GM19455 (cell line): ENCODE measurements at regions not wholly inside any gene's neighbourhood (a gene's known extent, or its start where the extent isn't known, plus 50 kb on each side); places are given as distances from the start of the nearest gene placed in this dataset.
A peak's percentile ranks its signal among the peaks of the same experiment; 100 is the strongest.
"Not testable (repeated sequence)": the region's sequence is repeated elsewhere in the genome, so short reads cannot be mapped to it uniquely, and the experiment has no call there.

Experiments used
- ATAC-seq: cut with Tn5 transposase; IDR thresholded peaks from one replicate; pipeline ENCODE4 v1.9.1; 2021; ENCODE audit not compliant: unreplicated experiment

DNA sequence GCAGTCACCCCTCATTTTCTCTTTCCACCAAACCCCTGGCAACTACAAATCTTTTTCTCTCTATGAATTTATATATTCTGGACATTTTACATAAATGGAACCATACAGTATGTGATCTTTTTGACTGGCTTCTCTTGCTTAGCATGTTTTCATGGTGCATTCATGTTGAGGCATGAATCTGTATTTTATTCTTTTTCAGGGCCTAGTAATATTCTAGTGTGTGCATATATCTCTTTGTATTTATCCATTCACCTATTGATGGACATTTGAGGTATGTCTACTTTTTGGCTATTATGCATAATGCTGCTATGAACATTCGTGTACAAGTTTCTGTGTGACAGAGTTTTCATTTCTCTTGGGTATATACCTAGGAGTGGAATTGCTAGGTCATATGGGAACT, 78.2 kb downstream of the HACD1 start:
- ATAC-seq: no peak

DNA sequence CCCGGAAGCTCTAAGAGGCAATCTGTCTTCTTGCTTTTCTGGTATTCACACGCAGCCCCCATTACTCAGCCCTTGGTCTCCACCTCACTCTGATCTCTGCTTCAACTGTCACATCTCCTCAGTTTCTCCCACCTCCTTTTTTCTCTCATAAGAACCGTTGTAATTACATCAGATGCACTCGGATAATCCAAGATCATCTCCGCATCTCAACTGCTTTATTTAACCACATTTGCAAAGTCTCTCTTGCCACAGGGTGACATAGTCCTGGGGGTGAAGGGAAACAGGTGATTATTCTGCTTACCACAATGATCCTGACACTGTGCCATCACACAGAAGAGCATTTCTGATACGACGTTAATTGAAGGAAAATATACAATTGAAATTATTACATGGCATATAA, 79.9 kb downstream of the HACD1 start:
- ATAC-seq: no peak

DNA sequence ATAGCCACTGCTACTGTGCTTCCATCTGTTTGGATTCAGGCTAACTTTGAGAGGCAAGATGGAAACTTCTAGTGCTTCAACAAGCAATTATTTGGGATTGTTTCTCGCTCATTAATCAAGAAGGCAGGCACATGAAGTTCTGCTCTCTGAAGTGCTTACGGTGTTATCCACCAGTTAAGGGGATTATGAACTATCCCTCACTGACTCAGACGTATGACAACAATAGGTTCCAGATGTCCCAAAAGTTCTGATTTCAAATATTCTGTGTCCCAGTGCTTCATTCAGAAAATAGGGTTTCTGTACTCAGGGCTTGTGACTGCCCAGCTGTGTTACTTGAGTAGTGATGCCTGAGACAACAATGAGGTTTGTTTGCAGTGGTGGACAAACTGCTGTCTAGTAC, 81.0 kb downstream of the HACD1 start:
- no peak for ATAC-seq

DNA sequence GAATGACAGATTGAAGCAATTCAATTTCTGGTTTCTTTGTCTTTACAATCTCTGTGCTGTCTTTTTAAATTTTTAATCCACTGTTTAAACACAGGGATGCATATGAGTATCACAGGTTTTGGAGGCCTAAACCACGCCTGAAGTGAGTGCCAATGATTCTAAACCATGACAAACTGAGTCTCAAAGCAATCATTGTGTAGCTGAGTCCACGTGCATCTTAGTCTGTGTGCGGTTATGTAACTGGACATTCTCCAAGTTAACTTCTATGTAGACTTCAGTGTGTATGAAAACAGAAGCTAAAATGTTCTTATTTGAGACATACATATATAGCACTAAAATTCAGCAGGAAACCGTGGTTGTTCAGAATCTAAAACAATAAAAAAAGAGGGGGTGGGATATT, 79.3 kb upstream of the ST8SIA6 start:
- ATAC-seq: no peak

DNA sequence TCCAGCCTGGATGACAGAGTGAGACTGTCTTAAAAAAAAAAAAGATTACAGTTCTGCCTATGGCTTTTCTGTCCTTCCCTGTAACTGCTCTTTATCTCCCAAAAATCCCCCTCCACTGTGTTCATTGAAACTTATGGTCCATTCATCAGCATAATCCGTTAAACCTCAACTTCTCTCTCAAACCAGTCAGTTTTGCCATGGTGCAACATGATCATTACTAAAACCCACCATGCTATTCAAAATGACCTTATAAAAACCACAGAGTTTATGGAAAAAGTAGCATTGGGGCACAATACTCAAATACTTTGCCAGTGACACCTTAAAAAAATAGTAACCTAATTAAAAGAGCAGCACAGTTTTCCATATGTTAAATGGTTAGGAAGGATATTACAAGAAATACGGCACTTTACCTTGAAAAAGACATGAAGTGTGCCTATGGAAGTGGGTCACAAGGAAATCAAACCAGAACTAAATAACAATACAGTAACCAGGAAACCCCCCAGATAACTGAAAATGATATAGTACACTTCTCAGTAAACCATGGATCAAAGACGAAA, 74.0 kb upstream of the ST8SIA6 start:
- no peak for ATAC-seq

DNA sequence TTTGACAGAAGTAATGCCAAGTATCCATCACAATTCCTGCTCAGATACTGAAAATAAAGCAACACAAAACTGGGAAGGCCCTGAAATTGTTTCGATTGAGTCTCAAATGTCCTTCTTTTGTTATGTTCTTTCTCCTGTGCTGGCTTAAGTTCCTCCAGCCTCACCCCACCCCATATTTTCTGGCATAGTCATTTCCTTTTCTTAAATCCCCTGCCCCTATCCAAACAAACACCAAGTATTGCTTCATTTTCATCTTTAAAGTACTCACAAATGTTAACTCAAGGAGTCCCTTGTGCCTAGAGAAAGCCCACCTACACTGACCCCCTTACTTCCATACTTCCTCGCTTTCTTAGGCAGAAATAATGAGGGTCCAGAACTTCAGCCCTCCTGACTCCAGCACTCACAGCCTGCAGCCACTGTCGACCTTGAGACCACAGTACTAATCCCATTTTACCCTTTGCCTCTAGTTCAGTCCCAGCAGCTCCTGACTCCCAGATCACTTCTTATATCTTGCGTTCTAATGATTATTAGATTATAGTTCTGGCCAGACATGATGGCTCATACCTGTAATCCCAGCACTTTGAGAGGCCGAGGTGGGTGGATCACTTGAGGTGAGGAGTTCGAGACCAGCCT, 73.2 kb upstream of the ST8SIA6 start:
- no peak for ATAC-seq

DNA sequence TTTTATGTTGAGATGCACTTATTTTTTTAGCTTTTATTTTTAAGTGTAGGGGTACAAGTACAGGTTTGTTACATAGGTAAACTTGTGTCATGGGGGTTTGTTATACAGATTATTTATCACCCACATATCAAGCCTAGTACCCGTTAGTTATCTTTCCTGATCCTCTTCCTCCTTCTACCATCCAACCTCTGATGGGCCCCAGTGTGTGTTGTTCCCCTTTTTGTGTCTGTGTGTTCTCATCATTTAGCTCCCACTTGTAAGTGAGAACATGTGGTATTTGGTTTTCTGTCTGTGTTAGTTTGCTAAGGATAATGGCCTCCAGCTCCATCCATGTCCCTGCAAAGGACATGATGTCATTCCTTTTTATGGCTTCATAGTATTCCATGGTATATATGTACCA, 72.2 kb upstream of the ST8SIA6 start:
- ATAC-seq: not testable (repeated sequence)

DNA sequence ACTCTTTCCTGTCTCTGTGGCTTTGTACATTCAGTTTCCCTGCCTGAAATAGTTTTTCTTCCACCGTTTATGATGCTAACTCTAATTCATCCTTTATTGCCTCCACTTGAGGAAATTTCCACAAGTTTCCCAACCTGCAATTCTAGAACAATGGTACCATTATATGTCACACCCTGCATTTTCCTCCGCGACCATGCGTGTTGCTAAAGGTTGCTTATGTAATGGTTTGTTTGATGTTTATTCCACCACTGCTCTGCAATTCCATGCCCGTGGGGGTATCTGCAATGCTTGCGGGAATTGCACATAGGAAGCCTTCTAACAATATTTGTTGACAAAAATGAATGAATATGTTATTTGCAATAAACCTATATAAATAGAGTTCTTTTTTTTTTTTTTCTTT, 69.5 kb upstream of the ST8SIA6 start:
- ATAC-seq: no peak

DNA sequence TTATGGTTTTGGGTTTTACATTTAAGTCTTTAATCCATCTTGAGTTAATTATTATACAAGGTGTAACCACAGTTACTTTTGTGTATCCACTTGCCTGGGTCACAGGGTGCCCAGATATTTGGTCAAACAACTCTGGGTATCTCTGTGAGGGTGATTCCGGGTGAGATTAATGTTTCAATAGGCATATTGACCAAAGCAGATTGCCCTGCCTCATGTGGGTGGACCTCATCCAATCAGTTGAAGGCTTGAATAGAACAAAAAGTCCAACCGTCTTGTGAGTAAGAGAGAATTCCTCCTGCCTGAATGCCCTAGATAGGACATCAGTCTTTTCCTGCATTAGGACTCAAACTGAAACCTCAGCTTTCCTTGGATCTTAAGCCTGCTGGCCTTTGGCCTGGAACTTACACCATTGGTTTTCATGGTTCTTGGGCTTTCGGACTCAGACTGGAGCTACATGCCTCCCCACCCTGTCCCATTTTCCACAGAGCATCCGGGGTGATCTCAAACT, 68.9 kb upstream of the ST8SIA6 start:
- no peak for ATAC-seq

DNA sequence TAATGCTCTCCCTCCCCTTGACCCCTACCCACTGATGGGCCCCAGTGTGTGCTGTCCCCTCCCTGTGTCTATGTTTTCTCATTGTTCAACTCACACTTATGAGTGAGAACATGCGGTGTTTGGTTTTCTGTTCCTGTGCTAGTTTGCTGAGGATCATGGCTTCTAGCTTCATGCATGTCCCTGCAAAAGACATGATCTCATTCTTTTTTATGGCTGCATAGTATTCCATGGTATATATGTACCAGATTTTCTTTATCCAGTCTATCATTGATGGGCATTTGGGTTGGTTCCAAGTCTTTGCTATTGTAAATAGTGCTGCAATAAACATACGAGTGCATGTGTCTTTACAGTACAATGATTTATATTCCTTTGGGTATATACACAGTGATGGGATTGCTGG, 67.9 kb upstream of the ST8SIA6 start:
- not testable (repeated sequence) for ATAC-seq

DNA sequence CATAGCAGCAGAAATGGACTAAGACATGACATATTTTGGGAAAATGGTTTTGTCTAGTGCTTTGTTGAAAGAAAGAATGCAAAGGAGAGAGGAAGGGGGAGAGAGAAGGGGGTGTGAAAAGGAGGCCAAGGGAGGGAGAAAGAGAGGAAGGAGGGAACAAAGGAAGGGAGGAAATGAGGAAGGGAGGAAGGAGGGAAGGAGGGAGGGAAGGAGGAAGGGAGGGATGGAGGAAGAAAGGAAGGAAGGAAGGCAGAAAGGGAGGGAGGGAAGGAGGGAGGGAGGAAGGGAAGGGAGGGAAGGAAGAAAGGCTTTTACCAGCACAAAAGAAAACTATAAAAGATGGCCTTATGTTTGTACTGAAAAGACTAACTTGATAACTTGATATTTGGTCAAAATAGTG, 65.1 kb upstream of the ST8SIA6 start:
- no peak for ATAC-seq

DNA sequence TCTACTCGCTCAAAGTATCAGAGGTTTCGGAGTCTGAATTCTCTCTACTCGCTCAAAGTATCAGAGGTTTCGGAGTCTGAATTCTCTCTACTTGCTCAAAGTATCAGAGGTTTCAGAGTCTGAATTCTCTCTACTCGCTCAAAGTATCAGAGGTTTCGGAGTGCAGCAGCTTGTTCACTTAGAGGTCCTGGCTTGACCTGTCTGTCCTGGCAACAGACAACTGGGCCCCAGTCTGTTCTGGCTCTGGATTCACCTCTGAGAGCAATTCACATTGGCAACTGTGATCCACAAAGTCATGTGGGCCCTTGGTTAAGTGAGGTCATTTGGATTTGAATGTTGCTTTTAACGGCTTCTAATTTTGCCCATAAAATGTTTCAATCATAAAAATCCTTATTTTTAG, 63.9 kb upstream of the ST8SIA6 start:
- ATAC-seq: no peak

DNA sequence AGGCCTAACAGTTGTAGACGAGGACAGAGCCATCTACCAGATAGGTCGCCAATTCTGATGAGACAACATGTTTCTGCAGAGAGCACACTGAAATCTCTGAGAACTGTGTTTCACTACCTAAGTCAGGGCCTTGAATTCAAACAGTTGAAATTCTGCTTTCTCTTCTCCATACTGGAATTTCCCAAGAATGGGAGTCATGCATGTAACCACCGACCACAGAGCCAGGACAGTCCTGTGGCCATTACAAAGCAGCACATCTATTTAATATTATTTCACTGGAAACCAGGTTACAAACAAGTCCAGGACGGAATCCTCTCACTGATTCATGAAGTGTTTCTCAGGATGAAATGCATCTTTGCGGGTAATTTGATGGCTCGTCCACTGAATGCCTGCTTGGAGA, 62.0 kb upstream of the ST8SIA6 start:
- no peak for ATAC-seq

DNA sequence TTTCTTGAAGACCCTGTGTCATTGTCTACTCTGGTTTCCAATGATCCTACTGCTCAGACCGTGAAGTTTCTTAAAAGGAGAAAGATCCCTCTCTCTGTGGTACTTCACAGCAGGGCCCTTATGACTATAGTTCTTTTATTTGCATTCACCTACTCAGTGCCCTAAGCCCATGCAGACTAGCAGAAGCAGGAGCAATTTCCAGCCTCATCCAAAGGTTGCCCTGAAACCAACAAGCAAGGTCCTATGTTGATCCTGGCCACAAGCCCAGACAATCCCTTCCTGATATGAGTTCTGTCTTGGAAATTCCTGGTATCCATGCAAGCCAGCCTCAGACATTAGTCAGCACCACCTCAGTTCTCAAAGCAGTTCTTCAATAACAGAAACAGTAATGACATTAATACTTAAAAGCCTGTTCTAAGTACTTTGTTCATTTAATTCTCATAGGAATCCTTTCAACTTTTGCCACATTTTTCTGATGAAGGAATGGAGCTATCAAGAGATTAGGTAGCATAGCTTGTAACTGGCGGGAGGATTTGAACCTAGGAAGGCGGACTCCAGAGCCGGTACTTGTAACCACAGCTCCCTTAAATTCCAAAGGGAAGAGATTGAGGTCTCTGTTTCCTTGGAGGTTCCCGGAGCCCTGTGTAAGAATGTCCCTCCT, 58.1 kb upstream of the ST8SIA6 start:
- no peak for ATAC-seq

DNA sequence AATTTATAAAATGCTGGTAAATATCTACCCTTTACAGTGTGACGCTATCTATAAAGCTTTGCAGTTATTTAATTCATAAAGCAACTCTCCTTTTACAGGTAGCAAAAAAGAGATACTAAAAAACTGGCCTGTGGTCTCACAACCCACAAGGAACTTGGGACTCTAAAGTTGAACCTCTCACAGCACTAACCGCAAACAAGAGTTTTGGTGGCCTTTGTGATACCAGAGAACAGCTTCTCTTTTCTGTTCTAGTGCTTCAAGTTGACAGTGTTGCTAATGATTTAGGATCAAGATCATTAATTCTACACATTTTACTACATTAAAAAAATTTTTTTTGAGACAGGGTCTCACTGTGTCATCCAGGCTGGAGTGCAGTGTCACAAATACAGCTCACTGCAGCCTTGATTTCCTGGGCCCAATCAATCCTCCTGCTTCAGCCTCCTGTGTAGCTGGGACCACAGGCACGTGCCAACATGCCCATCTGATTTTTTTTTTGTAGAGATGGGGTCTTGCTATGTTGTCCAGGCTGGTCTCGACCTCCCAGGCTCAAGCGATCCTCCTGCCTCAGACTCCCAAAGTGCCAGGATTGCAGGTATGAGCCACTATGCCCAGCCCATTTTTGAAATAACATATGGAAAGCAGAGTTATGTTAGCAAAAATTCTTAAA, 56.0 kb upstream of the ST8SIA6 start:
- ATAC-seq: peak; percentile 74

DNA sequence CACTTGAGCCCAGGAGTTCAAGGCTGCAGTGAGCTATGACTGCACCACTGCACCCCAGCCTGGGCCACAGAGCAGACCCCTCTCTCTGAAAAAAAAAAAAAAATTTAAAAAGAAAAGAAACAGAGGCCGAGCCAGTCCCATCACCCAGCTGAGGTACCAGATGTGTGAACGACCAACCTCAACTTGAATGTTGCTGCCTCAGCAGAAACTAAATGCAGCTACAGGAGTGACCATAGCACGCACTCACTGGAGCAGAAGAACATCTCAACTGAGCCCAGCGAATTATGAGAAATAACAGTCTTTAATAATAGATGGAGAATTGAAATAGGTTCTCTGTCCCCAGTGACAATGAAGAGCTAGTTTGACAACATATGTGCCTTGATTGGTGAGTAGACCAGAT, 53.1 kb upstream of the ST8SIA6 start:
- ATAC-seq: no peak

DNA sequence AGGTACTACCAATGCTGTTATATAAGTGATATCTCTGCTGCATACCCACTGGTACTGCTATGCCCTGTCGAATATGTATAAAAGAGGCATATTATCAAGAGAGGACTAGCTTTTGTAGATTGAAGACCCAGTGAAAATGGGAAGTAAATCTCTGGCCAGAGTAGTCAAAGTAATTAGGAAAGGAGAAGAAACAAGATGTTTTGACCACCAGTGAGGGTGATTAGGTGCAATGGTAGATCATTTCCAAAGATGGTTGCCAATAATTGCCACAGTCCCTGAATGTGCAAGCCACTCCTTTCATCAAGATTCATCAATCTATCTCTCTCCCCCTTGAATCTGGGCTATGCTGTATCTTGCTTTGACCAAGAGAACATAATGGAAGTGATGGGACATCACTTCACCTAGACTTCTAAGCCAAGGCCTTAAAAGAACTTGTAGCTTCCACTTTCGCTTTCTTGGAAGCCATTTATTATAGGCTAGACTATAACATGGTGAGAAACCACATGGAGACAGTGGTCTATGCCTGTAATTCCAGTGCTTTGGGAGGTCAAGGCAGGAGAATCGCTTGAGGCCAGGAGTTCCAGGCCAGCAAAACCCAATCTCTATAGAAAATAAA, 52.6 kb upstream of the ST8SIA6 start:
- no peak for ATAC-seq

DNA sequence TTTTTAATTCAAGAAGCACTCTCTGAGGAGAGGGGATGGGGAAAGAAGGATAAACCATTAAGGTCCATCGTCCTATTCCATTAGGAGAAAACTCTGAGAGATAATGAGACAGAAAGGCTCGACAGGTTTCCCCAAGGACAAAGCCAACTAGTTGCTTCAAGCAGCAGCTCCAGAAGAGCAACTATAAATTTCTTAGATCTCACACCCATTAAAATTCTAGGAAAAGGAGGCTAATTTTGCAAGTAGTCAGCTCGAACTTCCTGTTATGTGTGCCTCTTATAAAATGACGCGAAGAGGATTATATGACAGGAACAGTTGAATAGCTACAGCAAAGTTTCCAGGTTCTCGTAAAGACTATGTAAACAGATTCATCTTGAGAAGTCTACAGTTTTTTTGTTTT, 52.0 kb upstream of the ST8SIA6 start:
- no peak for ATAC-seq

DNA sequence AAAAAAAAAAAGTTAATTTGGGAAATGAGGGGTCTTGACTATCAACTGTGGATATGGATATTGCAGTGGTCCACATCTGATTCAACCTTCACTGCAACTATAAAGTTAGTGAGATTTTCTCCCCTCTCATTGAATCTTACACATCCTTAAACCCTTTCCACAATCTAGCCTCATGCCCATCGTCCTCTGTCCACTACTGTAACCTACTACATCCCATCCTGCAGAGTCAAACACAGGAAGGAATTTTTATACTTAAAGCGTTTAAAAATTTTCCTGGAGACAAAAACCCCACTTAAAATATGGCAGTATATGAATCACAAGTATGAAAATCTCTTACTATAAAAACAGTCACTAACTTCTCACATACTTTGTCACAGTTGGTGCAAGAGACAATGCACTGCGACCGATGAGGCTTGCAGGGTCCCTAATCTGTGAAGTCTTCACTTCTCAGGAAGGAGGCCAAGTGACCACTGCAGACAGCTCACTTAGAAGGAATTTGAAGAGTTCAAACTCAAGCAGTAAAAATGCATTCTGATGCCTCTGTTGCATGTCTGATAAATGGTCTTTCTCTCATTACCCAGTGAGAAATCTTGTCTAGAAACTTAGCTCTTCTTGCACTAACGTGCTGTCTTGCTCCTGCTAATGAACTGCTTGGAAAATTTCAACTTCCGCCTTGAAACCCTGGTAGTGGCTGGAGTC, 50.3 kb upstream of the ST8SIA6 start:
- ATAC-seq: no peak
